ENCODE measurements at regions not wholly inside any gene's neighbourhood (a gene's known extent, or its start where the extent isn't known, plus 50 kb on each side); places are given as distances from the start of the nearest gene placed in this dataset.

DNA sequence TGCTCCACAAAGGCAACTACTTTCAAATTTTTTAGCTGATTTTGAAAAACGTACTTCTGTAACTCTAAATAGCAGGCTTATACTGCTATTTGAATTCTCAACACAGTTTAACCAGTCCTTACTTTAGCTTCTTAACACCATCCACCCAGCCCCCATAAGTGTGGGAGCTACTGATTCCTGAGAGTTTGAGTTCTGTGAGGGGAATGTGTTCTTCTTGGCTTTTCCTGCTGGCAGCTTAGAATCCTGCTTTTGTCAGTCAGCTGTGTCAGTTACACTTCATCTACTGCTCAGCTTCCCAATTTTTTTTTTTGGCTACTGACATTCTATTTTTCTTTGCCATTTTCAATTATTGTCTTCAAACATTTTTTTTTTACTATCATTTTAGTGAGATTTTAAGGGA lies 440.4 kb downstream of the INSC start:
- Histone ChIP-seq H3K27me3 (no peaks in the 10 kb centered on the region), H3K27ac (no peak overlapping the region), H3K4me1 (no peaks in the 10 kb centered on the region), H3K4me3 (no peak overlapping the region), H3K9me3 (no peaks in the 10 kb centered on the region), H3K36me3 (no peaks in the 10 kb centered on the region), H3K9ac (ENCODE audit: low read depth in 2 of 2, low read length in 2 of 2) (no peak overlapping the region)
- DNase-seq, result no peak
- no peak for TF ChIP-seq CTCF (IDR thresholded peaks at IDR 0.05)
- intact Hi-C loops (cut with DNase I), result no loop called here

DNA sequence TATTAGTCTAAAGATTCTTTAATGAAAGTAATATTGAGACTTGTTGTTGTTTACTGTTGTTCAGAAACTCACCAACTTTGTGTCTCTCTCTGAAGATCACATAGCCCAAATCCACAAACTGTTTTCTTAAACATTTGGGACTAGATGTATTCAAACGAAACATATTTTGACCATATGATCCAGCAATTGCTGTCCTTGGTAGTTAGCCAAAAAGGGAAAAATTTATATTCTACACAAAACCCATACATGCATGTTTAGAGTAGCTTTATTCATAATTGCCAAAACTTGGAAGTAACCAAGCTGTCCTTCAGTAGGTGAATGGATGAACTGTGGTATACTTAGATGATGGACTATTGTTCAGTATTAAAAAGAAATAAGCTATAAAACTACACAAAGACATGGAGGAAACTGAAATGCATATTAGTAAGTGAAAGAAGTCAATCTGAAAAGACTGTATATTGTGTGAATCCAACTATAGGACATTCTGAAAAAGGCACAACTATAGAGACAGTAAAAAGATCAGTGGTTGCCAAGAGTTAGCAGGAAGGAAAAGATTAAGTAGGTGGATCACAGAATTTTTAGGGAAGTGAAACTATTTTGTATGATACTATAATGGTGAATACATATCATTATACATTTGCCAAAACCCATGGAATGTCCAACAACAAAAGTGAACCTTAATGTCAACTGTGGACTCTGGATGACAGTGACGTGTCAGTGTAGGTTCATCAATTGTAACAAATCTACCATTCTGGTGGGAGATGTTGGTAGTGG lies 442.9 kb downstream of the INSC start:
- no peak overlapping the region for H3K4me3 ChIP-seq
- intact Hi-C loops (cut with DNase I), result no loop called here
- H3K27me3 ChIP-seq, result no peaks in the 10 kb centered on the region
- H3K27ac ChIP-seq, result no peak overlapping the region
- DNase-seq, result no peak
- no peaks in the 10 kb centered on the region for H3K4me1 ChIP-seq
- no peak overlapping the region for H3K9ac ChIP-seq (ENCODE audit: low read depth in 2 of 2, low read length in 2 of 2)
- no peaks in the 10 kb centered on the region for H3K9me3 ChIP-seq
- no peak for TF ChIP-seq CTCF (IDR thresholded peaks at IDR 0.05)
- H3K36me3 ChIP-seq, result no peaks in the 10 kb centered on the region

DNA sequence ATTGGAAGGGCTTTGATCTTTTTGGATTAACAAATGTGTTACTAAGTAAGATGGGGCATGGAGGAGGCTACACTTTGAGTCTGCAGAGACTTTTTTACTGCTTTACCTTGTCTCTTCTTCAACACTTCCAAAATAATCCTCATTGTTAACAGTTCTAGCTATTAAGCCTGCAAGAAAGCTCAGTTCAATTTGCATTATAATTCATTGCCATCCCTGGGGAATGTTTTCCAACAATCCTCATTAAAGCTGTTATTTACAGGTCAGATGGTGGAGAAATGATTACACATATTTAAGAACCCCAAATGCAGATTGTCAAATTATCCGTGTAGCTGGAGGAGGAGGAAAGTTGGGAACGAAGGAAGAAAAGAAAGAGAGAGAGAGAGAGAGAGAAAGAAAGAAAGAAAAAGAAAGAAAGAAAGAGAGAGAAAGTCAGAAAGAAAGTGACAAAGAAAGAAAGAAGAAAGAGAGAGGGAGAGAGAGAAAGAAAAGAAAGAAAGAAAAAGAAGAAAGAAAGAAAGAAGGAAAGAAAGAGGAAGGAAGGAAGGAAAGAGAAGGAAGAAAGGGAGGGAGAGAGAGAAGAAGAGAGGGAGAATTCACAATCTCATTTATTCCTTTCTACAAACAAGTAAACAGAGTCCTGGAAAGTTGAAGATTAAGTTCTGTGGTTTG lies 443.9 kb downstream of the INSC start:
- no peak for TF ChIP-seq CTCF (IDR thresholded peaks at IDR 0.05)
- Histone ChIP-seq H3K4me3 (no peak overlapping the region), H3K9ac (ENCODE audit: low read depth in 2 of 2, low read length in 2 of 2) (no peak overlapping the region), H3K4me1 (no peaks in the 10 kb centered on the region), H3K36me3 (no peaks in the 10 kb centered on the region), H3K27ac (no peak overlapping the region), H3K9me3 (no peaks in the 10 kb centered on the region), H3K27me3 (no peaks in the 10 kb centered on the region)
- intact Hi-C loops (cut with DNase I), result no loop called here
- DNase-seq, result no peak

GRCh38 chr11:15560689-15561467 lies 446.2 kb downstream of the INSC start:
- H3K9me3 ChIP-seq, result no peaks in the 10 kb centered on the region
- DNase-seq, result no peak
- H3K4me3 ChIP-seq, result no peak overlapping the region
- H3K27me3 ChIP-seq, result no peaks in the 10 kb centered on the region
- no peak overlapping the region for H3K9ac ChIP-seq (ENCODE audit: low read depth in 2 of 2, low read length in 2 of 2)
- no peaks in the 10 kb centered on the region for H3K36me3 ChIP-seq
- H3K4me1 ChIP-seq, result no peaks in the 10 kb centered on the region
- intact Hi-C loops (cut with DNase I), result no loop called here
- TF ChIP-seq CTCF (IDR thresholded peaks at IDR 0.05), result no peak
- no peak overlapping the region for H3K27ac ChIP-seq

- Histone ChIP-seq H3K36me3 (no peaks in the 10 kb centered on the region), H3K9ac (ENCODE audit: low read depth in 2 of 2, low read length in 2 of 2) (no peak overlapping the region), H3K4me3 (no peak overlapping the region), H3K27me3 (no peaks in the 10 kb centered on the region), H3K9me3 (no peaks in the 10 kb centered on the region), H3K4me1 (no peaks in the 10 kb centered on the region), H3K27ac (no peak overlapping the region)
- intact Hi-C loops (cut with DNase I), result no loop called here
- TF ChIP-seq CTCF (IDR thresholded peaks at IDR 0.05), result no peak
- DNase-seq, result no peak
These were observed 447.5 kb downstream of the INSC start for GRCh38 chr11:15562230-15562629.
